ENCODE measurements at regions not wholly inside any gene's neighbourhood (a gene's known extent, or its start where the extent isn't known, plus 50 kb on each side); places are given as distances from the start of the nearest gene placed in this dataset.

- Mint-ChIP-seq H3K4me1 (peaks cover 25% of the 10 kb centered on the region), H3K27ac (no peak overlapping the region), H3K36me3 (ENCODE audit: low read depth) (no peaks in the 10 kb centered on the region), H3K4me3 (no peak overlapping the region), H3K27me3 (ENCODE audit: insufficient read depth) (peaks cover 6% of the 10 kb centered on the region), H3K9me3 (no peaks in the 10 kb centered on the region)
- Histone ChIP-seq H3K4me3 (ENCODE audit: low read length) (peak overlapping the region; percentile 24), H3K4me1 (ENCODE audit: control insufficient read depth, insufficient read depth, low read length) (peaks cover 6% of the 10 kb centered on the region), H3K27ac (ENCODE audit: low read depth, low read length) (no peak overlapping the region), H3K27me3 (ENCODE audit: control insufficient read depth, insufficient read depth, low read length, poor library complexity, severe bottlenecking) (no peaks in the 10 kb centered on the region), H3K9ac (ENCODE audit: extremely low read depth, low read length, poor library complexity, severe bottlenecking) (no peak overlapping the region), H3K36me3 (ENCODE audit: control insufficient read depth, insufficient read depth, low read length) (no peaks in the 10 kb centered on the region), H3K9me3 (ENCODE audit: control insufficient read depth, low read length) (no peaks in the 10 kb centered on the region)
- 64 to 89% methylated on average over 1 of the region's 1 CpG for WGBS, 2 experiments (ENCODE audit: insufficient coverage in 1 of 2, insufficient read length in 1 of 2)
- no peak for DNase-seq
- TF ChIP-seq CTCF (conservative IDR thresholded peaks at IDR 0.05): no peak
Measured at GRCh38 chr5:155953335-155953734, 373.6 kb upstream of the SGCD start.

- no peaks in the 10 kb centered on the region for H3K36me3 Mint-ChIP-seq (ENCODE audit: low read depth)
- no peak overlapping the region for H3K27ac ChIP-seq (ENCODE audit: low read depth, low read length)
- no peak overlapping the region for H3K9ac ChIP-seq (ENCODE audit: extremely low read depth, low read length, poor library complexity, severe bottlenecking)
- 92 to 96% methylated on average over 4 to 6 of the region's 6 CpGs for WGBS, 2 experiments (ENCODE audit: insufficient coverage in 1 of 2, insufficient read length in 1 of 2)
- no peak overlapping the region for H3K4me3 ChIP-seq (ENCODE audit: low read length)
- H3K27me3 ChIP-seq (ENCODE audit: control insufficient read depth, insufficient read depth, low read length, poor library complexity, severe bottlenecking): no peaks in the 10 kb centered on the region
- H3K4me1 Mint-ChIP-seq: peaks cover 23% of the 10 kb centered on the region
- peaks cover 6% of the 10 kb centered on the region for H3K4me1 ChIP-seq (ENCODE audit: control insufficient read depth, insufficient read depth, low read length)
- H3K36me3 ChIP-seq (ENCODE audit: control insufficient read depth, insufficient read depth, low read length): no peaks in the 10 kb centered on the region
- no peak overlapping the region for H3K27ac Mint-ChIP-seq
- no peaks in the 10 kb centered on the region for H3K9me3 Mint-ChIP-seq
- no peaks in the 10 kb centered on the region for H3K9me3 ChIP-seq (ENCODE audit: control insufficient read depth, low read length)
- no peak for TF ChIP-seq CTCF (conservative IDR thresholded peaks at IDR 0.05)
- no peak for DNase-seq
- no peak overlapping the region for H3K4me3 Mint-ChIP-seq
- H3K27me3 Mint-ChIP-seq (ENCODE audit: insufficient read depth): peaks cover 4% of the 10 kb centered on the region
Measured at GRCh38 chr5:155954701-155955445, 372.1 kb upstream of the SGCD start.

GRCh38 chr5:155957884-155958283 is 369.1 kb upstream of the SGCD start:
- no peaks in the 10 kb centered on the region for H3K36me3 ChIP-seq (ENCODE audit: control insufficient read depth, insufficient read depth, low read length)
- no peaks in the 10 kb centered on the region for H3K9me3 ChIP-seq (ENCODE audit: control insufficient read depth, low read length)
- no peak for DNase-seq
- Mint-ChIP-seq H3K36me3 (ENCODE audit: low read depth) (no peaks in the 10 kb centered on the region), H3K27ac (no peak overlapping the region), H3K4me3 (no peak overlapping the region), H3K27me3 (ENCODE audit: insufficient read depth) (peaks cover 4% of the 10 kb centered on the region), H3K4me1 (peaks cover 10% of the 10 kb centered on the region), H3K9me3 (no peaks in the 10 kb centered on the region)
- no peak overlapping the region for H3K9ac ChIP-seq (ENCODE audit: extremely low read depth, low read length, poor library complexity, severe bottlenecking)
- no peak for TF ChIP-seq CTCF (conservative IDR thresholded peaks at IDR 0.05)
- H3K27ac ChIP-seq (ENCODE audit: low read depth, low read length): no peak overlapping the region
- peaks cover under 1% of the 10 kb centered on the region for H3K4me1 ChIP-seq (ENCODE audit: control insufficient read depth, insufficient read depth, low read length)
- no peaks in the 10 kb centered on the region for H3K27me3 ChIP-seq (ENCODE audit: control insufficient read depth, insufficient read depth, low read length, poor library complexity, severe bottlenecking)
- 88 to 100% methylated on average over 1 to 3 of the region's 3 CpGs for WGBS, 2 experiments (ENCODE audit: insufficient coverage in 1 of 2, insufficient read length in 1 of 2)
- H3K4me3 ChIP-seq (ENCODE audit: low read length): no peak overlapping the region
